ENCODE measurements at regions not wholly inside any gene's neighbourhood (a gene's known extent, or its start where the extent isn't known, plus 50 kb on each side); places are given as distances from the start of the nearest gene placed in this dataset.

GRCh38 chr2:81260320-81260719 is 955.8 kb upstream of the LRRTM1 start (continued):
- no peak for TF ChIP-seq MLLT1 (IDR thresholded peaks at IDR 0.05)
- TF ChIP-seq ELK1 (IDR thresholded peaks at IDR 0.05; ENCODE audit: low read depth, low read length) = no peak
- no peak for TF ChIP-seq NBN (IDR thresholded peaks at IDR 0.05)
- TF ChIP-seq SIN3A (IDR thresholded peaks at IDR 0.05; ENCODE audit: low read depth, low read length) = no peak
- TF ChIP-seq ZNF592 (IDR thresholded peaks at IDR 0.05) = no peak

GRCh38 chr2:81250270-81250669 is 945.7 kb upstream of the LRRTM1 start:
- no peak overlapping the region for H2AFZ ChIP-seq (ENCODE audit: control insufficient read depth, low read depth, low read length)
- no peak for TF ChIP-seq ZBTB4 (CRISPR knock-in tag; IDR thresholded peaks at IDR 0.05)
- peak; percentile 92 for TF ChIP-seq ZNF217 (IDR thresholded peaks at IDR 0.05)
- TF ChIP-seq POU2F2 (IDR thresholded peaks at IDR 0.05; ENCODE audit: borderline replicate concordance, low read depth, low read length) = no peak
- TF ChIP-seq HDAC2 (IDR thresholded peaks at IDR 0.05) = no peak
- TF ChIP-seq ASH2L (IDR thresholded peaks at IDR 0.05; ENCODE audit: borderline replicate concordance, low read depth) = no peak
- TF ChIP-seq HDGF (IDR thresholded peaks at IDR 0.05) = no peak
- TF ChIP-seq IKZF2 (IDR thresholded peaks at IDR 0.05) = peak; percentile 66 to 82; a peak in 3 of 4 replicates
- TF ChIP-seq MAX (IDR thresholded peaks at IDR 0.05; ENCODE audit: low read depth, low read length) = no peak
- TF ChIP-seq ZSCAN29 (IDR thresholded peaks at IDR 0.05) = no peak
- no peak for TF ChIP-seq SMAD5 (IDR thresholded peaks at IDR 0.05; ENCODE audit: low read depth)

More at GRCh38 chr2:81250270-81250669, 945.7 kb upstream of the LRRTM1 start:
- POLR2A ChIA-PET = no interaction called here
- no peaks in the 10 kb centered on the region for H3K79me2 ChIP-seq (ENCODE audit: control insufficient read depth, insufficient read depth, low read length)
- FAIRE-seq = no peak
- H3K9ac ChIP-seq (ENCODE audit: control insufficient read depth, insufficient read depth, low read length) = no peak overlapping the region
- H3K4me3 ChIP-seq = no peak overlapping the region
- no peaks in the 10 kb centered on the region for H3K36me3 ChIP-seq (ENCODE audit: control insufficient read depth in 2 of 2, insufficient read depth in 2 of 2, low read length in 1 of 2)
- in situ Hi-C loops (cut with MboI) = no loop called here
- intact Hi-C loops (cut with micrococcal nuclease; ENCODE audit: unreplicated experiment) = no loop called here
- ATAC-seq = peak; percentile 93
- RAD21 ChIA-PET (ENCODE audit: unreplicated experiment) = interaction anchor here (1.3 kb wide), 1 partner anchor 11 kb away, joined by 3 read pairs; no protein-coding TSS in a partner anchor
- peak; percentile 20 for DNase-seq (ENCODE audit: low read depth, low spot score)
- no peaks in the 10 kb centered on the region for H3K27me3 ChIP-seq (replicated peaks in 1 of 2; ENCODE audit: control insufficient read depth in 2 of 2, insufficient read depth in 2 of 2, low read length in 1 of 2)
- SMC1A ChIA-PET (ENCODE audit: uncharacterized antibody, unreplicated experiment) = interaction anchor here (0.5 to 0.8 kb wide), 2 partner anchors 11 to 266 kb away, joined by 3 read pairs; no protein-coding TSS in a partner anchor
- H3K9me3 ChIP-seq (replicated peaks; ENCODE audit: control insufficient read depth, insufficient read depth, low read length) = no peaks in the 10 kb centered on the region
- CTCF ChIA-PET = no interaction called here
- H3K27ac ChIP-seq (ENCODE audit: control insufficient read depth, insufficient read depth) = no peak overlapping the region
- 15% methylated on average over 3 of the region's 3 CpGs for WGBS (ENCODE audit: insufficient coverage, insufficient replicate concordance, low lambda C conversion rate, missing lambda C conversion rate)
- H3K4me1 ChIP-seq (ENCODE audit: control insufficient read depth, insufficient read depth, low read length) = no peaks in the 10 kb centered on the region
- BruUV-seq (replicated peaks) = no TSS peak
- H3K4me2 ChIP-seq (ENCODE audit: control insufficient read depth, insufficient read depth) = no peak overlapping the region
- no peaks in the 10 kb centered on the region for H4K20me1 ChIP-seq (ENCODE audit: control insufficient read depth, insufficient read depth)
